Mammary epithelial cell (primary cell): ENCODE measurements at regions not wholly inside any gene's neighbourhood (a gene's known extent, or its start where the extent isn't known, plus 50 kb on each side); places are given as distances from the start of the nearest gene placed in this dataset.

ENCODE experiments used
- CTCF ChIP-seq, 2 donors: IDR thresholded peaks in 1 of 2; conservative IDR thresholded peaks in 1 of 2; 2 replicates each; pipeline ENCODE4 v1.5.1; 2011 to 2012; ENCODE audit warnings: inconsistent platforms in 2 of 2, low read length in 2 of 2, mild to moderate bottlenecking in 2 of 2, control low read depth in 1 of 2, low read depth in 1 of 2; ENCODE audit not compliant: insufficient read depth in 1 of 2; ENCODE audit errors: extremely low read depth in 1 of 2
- EZH2 ChIP-seq: IDR thresholded peaks from 2 replicates; pipeline ENCODE4 v1.6.1; 2012; ENCODE audit warnings: low read length, inconsistent platforms, borderline replicate concordance

DNA sequence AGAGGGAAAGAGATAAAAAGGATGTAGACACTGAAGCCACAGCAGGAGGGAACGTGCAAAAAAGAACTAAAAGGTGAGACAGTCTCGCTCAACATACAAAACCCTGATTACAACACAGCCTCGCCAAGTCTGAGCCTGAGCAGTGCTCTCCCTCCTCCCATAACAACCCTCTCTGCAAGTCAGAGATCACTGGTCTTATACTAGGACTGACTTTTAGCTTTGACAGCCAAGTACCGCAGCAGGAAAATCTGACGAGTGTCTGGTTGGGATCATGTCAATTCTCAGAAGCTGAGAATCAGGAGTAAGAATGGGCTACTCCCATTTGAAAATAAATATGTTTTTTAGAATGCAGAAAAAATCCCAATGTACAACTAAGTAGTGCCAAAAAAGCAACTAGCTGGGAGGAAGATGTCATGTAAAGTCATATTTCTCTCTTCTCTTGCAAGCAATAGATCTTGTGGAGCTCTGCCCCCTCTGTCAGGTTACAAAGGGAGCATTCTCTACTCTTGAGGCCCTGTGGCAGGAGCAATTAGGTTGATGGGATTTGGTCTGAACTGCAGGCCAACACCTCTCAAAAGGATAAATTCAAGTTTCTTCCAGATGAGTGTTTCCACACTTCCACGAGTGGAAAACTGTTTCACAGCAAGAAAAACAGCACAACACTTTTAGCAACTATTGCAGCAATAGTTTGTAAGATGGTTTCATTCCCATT, 118.9 kb upstream of the COL21A1 start:
- no peak for TF ChIP-seq CTCF (conservative IDR thresholded peaks at IDR 0.05 in 1 of 2, IDR thresholded peaks at IDR 0.05 in 1 of 2; ENCODE audit: extremely low read depth in 1 of 2, insufficient read depth in 1 of 2, low read depth in 1 of 2, low read length in 2 of 2)
- no peak for TF ChIP-seq EZH2
